ENCODE measurements at regions not wholly inside any gene's neighbourhood (a gene's known extent, or its start where the extent isn't known, plus 50 kb on each side); places are given as distances from the start of the nearest gene placed in this dataset.

GRCh38 chr17:22490399-22490798, 798.1 kb downstream of the KCNJ18 start:
- H3K27ac ChIP-seq (ENCODE audit: low read depth, low read length): no peak overlapping the region
- no peak overlapping the region for H2AFZ ChIP-seq (ENCODE audit: low read depth, low read length, poor library complexity, severe bottlenecking)
- no peak overlapping the region for H3K4me2 ChIP-seq (ENCODE audit: low read length)
- no peak for ATAC-seq
- CTCF ChIA-PET: no interaction called here
- H3K4me3 ChIP-seq (replicated peaks in 1 of 2; ENCODE audit: low read depth in 1 of 2, low read length in 2 of 2): no peak overlapping the region
- H3K9ac ChIP-seq (ENCODE audit: low read length): no peak overlapping the region
- no peaks in the 10 kb centered on the region for H3K27me3 ChIP-seq (ENCODE audit: insufficient read depth, low read length)
- H4K20me1 ChIP-seq (ENCODE audit: insufficient read depth): no peaks in the 10 kb centered on the region
- no peaks in the 10 kb centered on the region for H3K36me3 ChIP-seq (ENCODE audit: control insufficient read depth in 1 of 2, insufficient read depth in 2 of 2, low read length in 2 of 2)
- H3K4me1 ChIP-seq (ENCODE audit: control insufficient read depth in 1 of 2, insufficient read depth in 2 of 2, low read length in 2 of 2): no peaks in the 10 kb centered on the region
- no peaks in the 10 kb centered on the region for H3K79me2 ChIP-seq (ENCODE audit: insufficient read depth, low read length)
- intact Hi-C loops (cut with micrococcal nuclease): no loop called here
- no peaks in the 10 kb centered on the region for H3K9me2 ChIP-seq (ENCODE audit: insufficient read depth)
- H3K9me3 ChIP-seq (ENCODE audit: control insufficient read depth in 1 of 2, insufficient read depth in 1 of 2, low read depth in 1 of 2, low read length in 2 of 2): peaks cover 0 to 23% of the 10 kb centered on the region in 2 experiments; a peak in 2 of 4 replicates
- no peak for DNase-seq (ENCODE audit: low read depth, low spot score)
- RAD21 ChIA-PET (ENCODE audit: low non-redundant PET in 1 of 2, low total read pairs in 2 of 2, uncharacterized antibody in 2 of 2, unreplicated experiment in 2 of 2): no interaction called here
- TF ChIP-seq EZH2 (IDR thresholded peaks at IDR 0.05): no peak
- TF ChIP-seq TCF7L2 (IDR thresholded peaks at IDR 0.05; ENCODE audit: borderline replicate concordance, extremely low read depth, insufficient read depth, insufficient read length): no peak
- no peak for TF ChIP-seq POLR2A (IDR thresholded peaks at IDR 0.05; ENCODE audit: borderline replicate concordance, extremely low read depth, insufficient read depth, insufficient read length)
- no peak for TF ChIP-seq CBX3 (IDR thresholded peaks at IDR 0.05; ENCODE audit: low read depth)
- no peak for TF ChIP-seq SIN3A (IDR thresholded peaks at IDR 0.05; ENCODE audit: low read depth)
- no peak for TF ChIP-seq EGR1 (IDR thresholded peaks at IDR 0.05; ENCODE audit: low read depth)
- TF ChIP-seq EZH2phosphoT487 (IDR thresholded peaks at IDR 0.05; ENCODE audit: borderline replicate concordance): no peak
- TF ChIP-seq ZNF274 (IDR thresholded peaks at IDR 0.05; ENCODE audit: low read depth, low read length): no peak
- no peak for TF ChIP-seq ZFX (IDR thresholded peaks at IDR 0.05)
- TF ChIP-seq, protein P1, sequence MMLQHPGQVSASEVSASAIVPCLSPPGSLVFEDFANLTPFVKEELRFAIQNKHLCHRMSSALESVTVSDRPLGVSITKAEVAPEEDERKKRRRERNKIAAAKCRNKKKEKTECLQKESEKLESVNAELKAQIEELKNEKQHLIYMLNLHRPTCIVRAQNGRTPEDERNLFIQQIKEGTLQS (IDR thresholded peaks at IDR 0.05): no peak
- TF ChIP-seq, protein P2, sequence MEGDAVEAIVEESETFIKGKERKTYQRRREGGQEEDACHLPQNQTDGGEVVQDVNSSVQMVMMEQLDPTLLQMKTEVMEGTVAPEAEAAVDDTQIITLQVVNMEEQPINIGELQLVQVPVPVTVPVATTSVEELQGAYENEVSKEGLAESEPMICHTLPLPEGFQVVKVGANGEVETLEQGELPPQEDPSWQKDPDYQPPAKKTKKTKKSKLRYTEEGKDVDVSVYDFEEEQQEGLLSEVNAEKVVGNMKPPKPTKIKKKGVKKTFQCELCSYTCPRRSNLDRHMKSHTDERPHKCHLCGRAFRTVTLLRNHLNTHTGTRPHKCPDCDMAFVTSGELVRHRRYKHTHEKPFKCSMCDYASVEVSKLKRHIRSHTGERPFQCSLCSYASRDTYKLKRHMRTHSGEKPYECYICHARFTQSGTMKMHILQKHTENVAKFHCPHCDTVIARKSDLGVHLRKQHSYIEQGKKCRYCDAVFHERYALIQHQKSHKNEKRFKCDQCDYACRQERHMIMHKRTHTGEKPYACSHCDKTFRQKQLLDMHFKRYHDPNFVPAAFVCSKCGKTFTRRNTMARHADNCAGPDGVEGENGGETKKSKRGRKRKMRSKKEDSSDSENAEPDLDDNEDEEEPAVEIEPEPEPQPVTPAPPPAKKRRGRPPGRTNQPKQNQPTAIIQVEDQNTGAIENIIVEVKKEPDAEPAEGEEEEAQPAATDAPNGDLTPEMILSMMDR (IDR thresholded peaks at IDR 0.05 in 2 of 3, conservative IDR thresholded peaks at IDR 0.05 in 1 of 3; ENCODE audit: borderline replicate concordance in 1 of 3, insufficient read depth in 1 of 3, low read depth in 2 of 3, low read length in 2 of 3): no peak
- TF ChIP-seq JUND (IDR thresholded peaks at IDR 0.05): no peak
- no peak for TF ChIP-seq SRF (IDR thresholded peaks at IDR 0.05; ENCODE audit: low read depth)
- no peak for TF ChIP-seq ELF1 (IDR thresholded peaks at IDR 0.05; ENCODE audit: borderline replicate concordance, low read depth)
- TF ChIP-seq YY1 (IDR thresholded peaks at IDR 0.05; ENCODE audit: extremely low read depth, insufficient replicate concordance, low read depth, low read length): no peak
- no peak for TF ChIP-seq REST (IDR thresholded peaks at IDR 0.05; ENCODE audit: low read depth)
- TF ChIP-seq, protein P3, sequence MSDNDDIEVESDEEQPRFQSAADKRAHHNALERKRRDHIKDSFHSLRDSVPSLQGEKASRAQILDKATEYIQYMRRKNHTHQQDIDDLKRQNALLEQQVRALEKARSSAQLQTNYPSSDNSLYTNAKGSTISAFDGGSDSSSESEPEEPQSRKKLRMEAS (IDR thresholded peaks at IDR 0.05): no peak
- BruUV-seq (replicated peaks): no TSS peak
- POLR2A ChIA-PET: no interaction called here

Data from HCT116 (cell line).